Neural progenitor cell (in vitro differentiated cells): ENCODE measurements at regions not wholly inside any gene's neighbourhood (a gene's known extent, or its start where the extent isn't known, plus 50 kb on each side); places are given as distances from the start of the nearest gene placed in this dataset.

Experiments used
- DNase-seq: peaks from one replicate; pipeline ENCODE4 v3.0.0-alpha.2; 2016; ENCODE audit warnings: low spot score
- H2AFZ ChIP-seq: fragments of 200-600 bp; sonication (generic); replicated peaks from 2 replicates; pipeline ENCODE4 v1.6.1; 2016; ENCODE audit warnings: antibody characterized with exemption
- H3F3A ChIP-seq: fragments of 200-600 bp; sonication (generic); 2 replicates; pipeline ENCODE4 v1.6.1; 2016; ENCODE audit warnings: antibody characterized with exemption, low read depth
- H3K27ac ChIP-seq: fragments of 200-600 bp; sonication (generic); 2 replicates; pipeline ENCODE4 v1.5.1; 2016; ENCODE audit warnings: mild to moderate bottlenecking
- H3K27me3 ChIP-seq: fragments of 200-600 bp; sonication (generic); 2 replicates; pipeline ENCODE4 v1.6.1; 2016; ENCODE audit warnings: mild to moderate bottlenecking, moderate library complexity
- H3K36me3 ChIP-seq: fragments of 200-600 bp; sonication (generic); 2 replicates; pipeline ENCODE4 v1.5.1; 2016
- H3K4me1 ChIP-seq: fragments of 200-600 bp; sonication (generic); 2 replicates; pipeline ENCODE4 v1.6.1; 2016; ENCODE audit warnings: mixed run types
- H3K4me2 ChIP-seq: fragments of 200-600 bp; sonication (generic); 2 replicates; pipeline ENCODE4 v1.6.1; 2016
- H3K4me3 ChIP-seq: fragments of 200-600 bp; sonication (generic); 2 replicates; pipeline ENCODE4 v1.5.1; 2016
- H3K79me2 ChIP-seq: fragments of 200-600 bp; sonication (generic); 2 replicates; pipeline ENCODE4 v1.6.1; 2016; ENCODE audit warnings: low read depth
- H3K9ac ChIP-seq: fragments of 200-600 bp; sonication (generic); 2 replicates; pipeline ENCODE4 v1.6.1; 2016
- H3K9me3 ChIP-seq: fragments of 200-600 bp; sonication (generic); 2 replicates; pipeline ENCODE4 v1.5.1; 2016; ENCODE audit warnings: low read depth
- H4K20me1 ChIP-seq: fragments of 200-600 bp; sonication (generic); 2 replicates; pipeline ENCODE4 v1.6.1; 2016; ENCODE audit warnings: low read depth
- H3K27ac Mint-ChIP-seq: 3 replicates; pipeline ENCODE4 v1.8.0; 2021; ENCODE audit warnings: mixed read lengths
- H3K27me3 Mint-ChIP-seq: 2 replicates; pipeline ENCODE4 v1.8.0; 2022; ENCODE audit warnings: low read depth, mild to moderate bottlenecking, inconsistent platforms, moderate library complexity, mixed read lengths; ENCODE audit not compliant: insufficient read depth
- H3K36me3 Mint-ChIP-seq: 3 replicates; pipeline ENCODE4 v1.8.0; 2021; ENCODE audit warnings: mixed read lengths
- H3K4me1 Mint-ChIP-seq: 3 replicates; pipeline ENCODE4 v1.8.0; 2021; ENCODE audit warnings: mixed read lengths
- H3K4me3 Mint-ChIP-seq: 3 replicates; pipeline ENCODE4 v1.8.0; 2021; ENCODE audit warnings: mild to moderate bottlenecking, moderate library complexity, mixed read lengths
- H3K9me3 Mint-ChIP-seq: 3 replicates; pipeline ENCODE4 v1.8.0; 2020; ENCODE audit warnings: mixed read lengths
- EZH2 ChIP-seq: fragments of 200-600 bp; sonication (generic); IDR thresholded peaks from 2 replicates; pipeline ENCODE4 v1.6.1; 2017; ENCODE audit warnings: antibody characterized with exemption, mild to moderate bottlenecking, moderate library complexity
- EZH2phosphoT487 ChIP-seq: fragments of 200-600 bp; sonication (generic); IDR thresholded peaks from 2 replicates; pipeline ENCODE4 v1.6.1; 2017; ENCODE audit warnings: antibody characterized with exemption
- TF ChIP-seq, protein P1 (sequence below): fragments of 200-600 bp; sonication (generic); IDR thresholded peaks from 2 replicates; pipeline ENCODE4 v1.5.1; 2017; ENCODE audit warnings: antibody characterized with exemption, mild to moderate bottlenecking

DNA sequence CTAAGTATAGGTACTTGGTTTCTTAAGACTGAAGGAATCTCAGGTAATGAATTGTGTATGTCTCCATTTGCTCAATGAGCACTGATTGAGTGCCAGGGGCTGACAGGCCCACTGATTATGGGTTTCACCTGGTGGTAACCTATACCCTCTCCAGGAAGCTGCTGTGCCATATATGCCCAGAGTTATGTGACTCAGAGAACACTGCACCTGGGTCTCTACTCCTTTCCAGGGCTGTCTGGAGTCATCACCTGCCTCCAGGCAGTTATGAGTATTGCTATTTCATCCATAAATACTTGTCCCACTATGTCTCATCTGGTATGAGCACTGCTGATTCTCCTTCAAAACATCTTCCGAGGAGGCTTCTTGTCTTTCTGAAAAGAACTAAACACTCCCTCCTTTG, 692.9 kb downstream of the BCL11B start:
- Histone ChIP-seq H3K9me3 (no peaks in the 10 kb centered on the region), H3K4me1 (peaks cover 8% of the 10 kb centered on the region), H3K4me3 (no peak overlapping the region), H3F3A (no peaks in the 10 kb centered on the region), H4K20me1 (no peaks in the 10 kb centered on the region), H3K9ac (no peak overlapping the region), H3K27me3 (no peaks in the 10 kb centered on the region), H3K79me2 (no peaks in the 10 kb centered on the region), H2AFZ (no peak overlapping the region), H3K36me3 (no peaks in the 10 kb centered on the region), H3K4me2 (no peak overlapping the region), H3K27ac (no peak overlapping the region)
- no peaks in the 10 kb centered on the region for H3K36me3 Mint-ChIP-seq
- no peak overlapping the region for H3K27ac Mint-ChIP-seq
- no peak for DNase-seq
- no peak overlapping the region for H3K4me3 Mint-ChIP-seq
- peaks cover 3% of the 10 kb centered on the region for H3K9me3 Mint-ChIP-seq
- peaks cover 10% of the 10 kb centered on the region for H3K4me1 Mint-ChIP-seq
- TF ChIP-seq EZH2 (no peak), EZH2phosphoT487 (no peak)
- TF ChIP-seq, protein P1, sequence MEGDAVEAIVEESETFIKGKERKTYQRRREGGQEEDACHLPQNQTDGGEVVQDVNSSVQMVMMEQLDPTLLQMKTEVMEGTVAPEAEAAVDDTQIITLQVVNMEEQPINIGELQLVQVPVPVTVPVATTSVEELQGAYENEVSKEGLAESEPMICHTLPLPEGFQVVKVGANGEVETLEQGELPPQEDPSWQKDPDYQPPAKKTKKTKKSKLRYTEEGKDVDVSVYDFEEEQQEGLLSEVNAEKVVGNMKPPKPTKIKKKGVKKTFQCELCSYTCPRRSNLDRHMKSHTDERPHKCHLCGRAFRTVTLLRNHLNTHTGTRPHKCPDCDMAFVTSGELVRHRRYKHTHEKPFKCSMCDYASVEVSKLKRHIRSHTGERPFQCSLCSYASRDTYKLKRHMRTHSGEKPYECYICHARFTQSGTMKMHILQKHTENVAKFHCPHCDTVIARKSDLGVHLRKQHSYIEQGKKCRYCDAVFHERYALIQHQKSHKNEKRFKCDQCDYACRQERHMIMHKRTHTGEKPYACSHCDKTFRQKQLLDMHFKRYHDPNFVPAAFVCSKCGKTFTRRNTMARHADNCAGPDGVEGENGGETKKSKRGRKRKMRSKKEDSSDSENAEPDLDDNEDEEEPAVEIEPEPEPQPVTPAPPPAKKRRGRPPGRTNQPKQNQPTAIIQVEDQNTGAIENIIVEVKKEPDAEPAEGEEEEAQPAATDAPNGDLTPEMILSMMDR, result no peak
- peaks cover 15% of the 10 kb centered on the region for H3K27me3 Mint-ChIP-seq

DNA sequence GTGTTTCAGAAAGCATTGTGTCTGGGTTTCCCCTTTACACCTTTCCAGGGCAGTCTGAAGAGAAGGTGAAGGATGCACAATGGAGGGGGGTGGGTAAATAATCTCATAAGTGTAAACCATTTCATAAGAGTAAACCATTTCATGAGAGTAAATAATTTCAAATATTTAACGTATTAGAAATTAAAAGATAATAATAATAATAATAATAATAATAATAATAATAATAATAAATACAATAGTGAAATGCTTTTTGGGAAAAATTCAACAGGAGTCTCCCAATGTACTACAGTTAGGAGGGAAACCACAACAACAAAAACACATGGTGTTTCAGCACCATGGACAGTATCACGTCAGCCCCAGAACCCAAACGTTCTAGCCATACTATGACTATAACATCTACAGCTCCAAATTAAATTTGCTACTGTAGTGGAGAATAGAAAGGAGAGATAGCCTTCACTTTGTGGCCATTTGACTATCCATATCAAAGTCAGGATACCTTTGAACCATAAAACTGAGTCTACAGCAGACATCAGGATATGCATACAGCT, 691.8 kb downstream of the BCL11B start:
- Histone ChIP-seq H2AFZ (no peak overlapping the region), H3K4me2 (no peak overlapping the region), H3K36me3 (no peaks in the 10 kb centered on the region), H3K4me1 (peaks cover 8% of the 10 kb centered on the region), H3F3A (no peaks in the 10 kb centered on the region), H3K9ac (no peak overlapping the region), H3K79me2 (no peaks in the 10 kb centered on the region), H3K9me3 (no peaks in the 10 kb centered on the region), H4K20me1 (no peaks in the 10 kb centered on the region), H3K27me3 (no peaks in the 10 kb centered on the region), H3K27ac (no peak overlapping the region), H3K4me3 (no peak overlapping the region)
- Mint-ChIP-seq H3K27ac (no peak overlapping the region), H3K36me3 (no peaks in the 10 kb centered on the region), H3K4me1 (peaks cover 10% of the 10 kb centered on the region), H3K27me3 (peaks cover 19% of the 10 kb centered on the region), H3K9me3 (peaks cover 3% of the 10 kb centered on the region), H3K4me3 (no peak overlapping the region)
- TF ChIP-seq, protein P1, result no peak
- no peak for TF ChIP-seq EZH2
- no peak for TF ChIP-seq EZH2phosphoT487
- peak; percentile 67 for DNase-seq

DNA sequence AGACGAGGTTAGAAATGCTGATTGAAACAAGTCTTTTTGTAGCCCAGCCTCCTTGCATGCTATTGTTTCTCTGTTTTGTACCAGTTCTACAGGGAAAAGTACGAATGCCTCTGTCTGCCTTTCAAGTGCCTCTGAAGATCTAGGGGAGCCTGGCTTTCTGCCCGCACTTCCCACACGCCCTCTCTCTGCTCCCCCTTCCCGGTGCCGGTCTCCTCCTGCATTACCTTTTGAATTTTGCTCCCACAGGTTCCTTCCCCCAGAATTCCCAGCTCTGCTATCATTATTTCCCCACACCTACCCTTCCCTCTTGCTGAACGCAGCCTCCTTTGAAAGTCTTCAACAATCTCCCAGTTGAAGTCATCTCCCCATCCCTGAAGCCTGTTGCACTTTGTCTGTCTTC, 689.7 kb downstream of the BCL11B start:
- peaks cover 3% of the 10 kb centered on the region for H3K9me3 Mint-ChIP-seq
- H3K9me3 ChIP-seq, result no peaks in the 10 kb centered on the region
- no peak overlapping the region for H3K9ac ChIP-seq
- no peak overlapping the region for H3K27ac Mint-ChIP-seq
- H3K27me3 Mint-ChIP-seq, result peaks cover 15% of the 10 kb centered on the region
- H3K27me3 ChIP-seq, result no peaks in the 10 kb centered on the region
- H4K20me1 ChIP-seq, result no peaks in the 10 kb centered on the region
- no peaks in the 10 kb centered on the region for H3K36me3 ChIP-seq
- H3K4me1 Mint-ChIP-seq, result peaks cover 25% of the 10 kb centered on the region
- no peaks in the 10 kb centered on the region for H3K36me3 Mint-ChIP-seq
- no peaks in the 10 kb centered on the region for H3K79me2 ChIP-seq
- H3K4me3 Mint-ChIP-seq, result no peak overlapping the region
- no peak for DNase-seq
- H3K27ac ChIP-seq, result no peak overlapping the region
- TF ChIP-seq EZH2phosphoT487 (no peak), EZH2 (no peak)
- TF ChIP-seq, protein P1, result no peak
- peaks cover 24% of the 10 kb centered on the region for H3K4me1 ChIP-seq
- no peaks in the 10 kb centered on the region for H3F3A ChIP-seq
- H3K4me2 ChIP-seq, result no peak overlapping the region
- no peak overlapping the region for H3K4me3 ChIP-seq
- no peak overlapping the region for H2AFZ ChIP-seq
